ENCODE measurements at regions not wholly inside any gene's neighbourhood (a gene's known extent, or its start where the extent isn't known, plus 50 kb on each side); places are given as distances from the start of the nearest gene placed in this dataset.

- Mint-ChIP-seq H3K36me3 (ENCODE audit: unreplicated experiment) (peaks cover under 1% of the 10 kb centered on the region), H3K4me3 (ENCODE audit: unreplicated experiment) (peak overlapping the region; percentile 67), H3K27me3 (ENCODE audit: unreplicated experiment) (no peaks in the 10 kb centered on the region), H3K27ac (ENCODE audit: unreplicated experiment) (peak overlapping the region; percentile 91), H3K9me3 (ENCODE audit: unreplicated experiment) (peaks cover 7% of the 10 kb centered on the region), H3K4me1 (ENCODE audit: unreplicated experiment) (peaks cover 47% of the 10 kb centered on the region)
- DNase-seq (ENCODE audit: extremely low spot score, unreplicated experiment) = no peak
- TF ChIP-seq CTCF (IDR thresholded peaks at IDR 0.05) = no peak
Measured at GRCh38 chrX:3462166-3462508, 115.7 kb upstream of the MXRA5 start.

GRCh38 chrX:3461397-3462165 lies 115.1 kb upstream of the MXRA5 start:
- Mint-ChIP-seq H3K36me3 (ENCODE audit: unreplicated experiment) (peaks cover 2% of the 10 kb centered on the region), H3K9me3 (ENCODE audit: unreplicated experiment) (peaks cover 11% of the 10 kb centered on the region), H3K27me3 (ENCODE audit: unreplicated experiment) (no peaks in the 10 kb centered on the region), H3K27ac (ENCODE audit: unreplicated experiment) (peak overlapping the region; percentile 91), H3K4me3 (ENCODE audit: unreplicated experiment) (peak overlapping the region; percentile 67), H3K4me1 (ENCODE audit: unreplicated experiment) (peaks cover 47% of the 10 kb centered on the region)
- peak; percentile 27 for TF ChIP-seq CTCF (IDR thresholded peaks at IDR 0.05)
- no peak for DNase-seq (ENCODE audit: extremely low spot score, unreplicated experiment)

GRCh38 chrX:3455796-3456195 lies 109.3 kb upstream of the MXRA5 start:
- Mint-ChIP-seq H3K27me3 (ENCODE audit: unreplicated experiment) (no peaks in the 10 kb centered on the region), H3K4me1 (ENCODE audit: unreplicated experiment) (peaks cover 48% of the 10 kb centered on the region), H3K4me3 (ENCODE audit: unreplicated experiment) (no peak overlapping the region), H3K36me3 (ENCODE audit: unreplicated experiment) (peaks cover 2% of the 10 kb centered on the region), H3K27ac (ENCODE audit: unreplicated experiment) (no peak overlapping the region), H3K9me3 (ENCODE audit: unreplicated experiment) (peaks cover 11% of the 10 kb centered on the region)
- TF ChIP-seq CTCF (IDR thresholded peaks at IDR 0.05) = no peak
- DNase-seq (ENCODE audit: extremely low spot score, unreplicated experiment) = no peak

- Mint-ChIP-seq H3K27me3 (ENCODE audit: unreplicated experiment) (no peaks in the 10 kb centered on the region), H3K4me1 (ENCODE audit: unreplicated experiment) (peaks cover 40% of the 10 kb centered on the region), H3K36me3 (ENCODE audit: unreplicated experiment) (peaks cover 2% of the 10 kb centered on the region), H3K4me3 (ENCODE audit: unreplicated experiment) (no peak overlapping the region), H3K27ac (ENCODE audit: unreplicated experiment) (peak overlapping the region; percentile 93), H3K9me3 (ENCODE audit: unreplicated experiment) (peaks cover 5% of the 10 kb centered on the region)
- DNase-seq (ENCODE audit: extremely low spot score, unreplicated experiment) = no peak
- no peak for TF ChIP-seq CTCF (IDR thresholded peaks at IDR 0.05)
Measured at GRCh38 chrX:3451571-3451970, 105.1 kb upstream of the MXRA5 start.

- TF ChIP-seq CTCF (IDR thresholded peaks at IDR 0.05) = no peak
- Mint-ChIP-seq H3K27ac (ENCODE audit: unreplicated experiment) (peak overlapping the region; percentile 93), H3K4me3 (ENCODE audit: unreplicated experiment) (no peak overlapping the region), H3K4me1 (ENCODE audit: unreplicated experiment) (peaks cover 40% of the 10 kb centered on the region), H3K9me3 (ENCODE audit: unreplicated experiment) (peaks cover 5% of the 10 kb centered on the region), H3K27me3 (ENCODE audit: unreplicated experiment) (no peaks in the 10 kb centered on the region), H3K36me3 (ENCODE audit: unreplicated experiment) (peaks cover 2% of the 10 kb centered on the region)
- DNase-seq (ENCODE audit: extremely low spot score, unreplicated experiment) = no peak
Measured at GRCh38 chrX:3450881-3451570, 104.6 kb upstream of the MXRA5 start.
